GM19467 (cell line): ENCODE measurements at regions not wholly inside any gene's neighbourhood (a gene's known extent, or its start where the extent isn't known, plus 50 kb on each side); places are given as distances from the start of the nearest gene placed in this dataset.
"Not testable (repeated sequence)": the region's sequence is repeated elsewhere in the genome, so short reads cannot be mapped to it uniquely, and the experiment has no call there.

Experiments
- ATAC-seq: cut with Tn5 transposase; IDR thresholded peaks from one replicate; pipeline ENCODE4 v1.9.1; 2021; ENCODE audit warnings: mild to moderate bottlenecking, moderate library complexity; ENCODE audit not compliant: unreplicated experiment

- ATAC-seq: no peak
Measured at GRCh38 chr15:39396979-39397615, 183.8 kb upstream of the THBS1 start.

- ATAC-seq: no peak
Measured at GRCh38 chr15:39397883-39398282, 183.0 kb upstream of the THBS1 start.

- ATAC-seq: no peak
Measured at GRCh38 chr15:39399600-39399999, 181.3 kb upstream of the THBS1 start.

GRCh38 chr15:39400002-39400401 lies 180.9 kb upstream of the THBS1 start:
- no peak for ATAC-seq

GRCh38 chr15:39400821-39401550 lies 179.9 kb upstream of the THBS1 start:
- no peak for ATAC-seq

- ATAC-seq: no peak
Measured at GRCh38 chr15:39403640-39404117, 177.2 kb upstream of the THBS1 start.

- no peak for ATAC-seq
Measured at GRCh38 chr15:39404767-39405181, 176.1 kb upstream of the THBS1 start.

GRCh38 chr15:39406485-39406884 lies 174.4 kb upstream of the THBS1 start:
- no peak for ATAC-seq

GRCh38 chr15:39407116-39407515 lies 173.8 kb upstream of the THBS1 start:
- ATAC-seq: no peak

- no peak for ATAC-seq
Measured at GRCh38 chr15:39409876-39410530, 170.9 kb upstream of the THBS1 start.

- peak; percentile 89 for ATAC-seq
Measured at GRCh38 chr15:39411102-39411989, 169.5 kb upstream of the THBS1 start.

- no peak for ATAC-seq
Measured at GRCh38 chr15:39413558-39413957, 167.3 kb upstream of the THBS1 start.

GRCh38 chr15:39414201-39414600 lies 166.7 kb upstream of the THBS1 start:
- ATAC-seq: no peak

GRCh38 chr15:39415634-39416033 lies 165.2 kb upstream of the THBS1 start:
- ATAC-seq: no peak

GRCh38 chr15:39416258-39416657 lies 164.6 kb upstream of the THBS1 start:
- no peak for ATAC-seq

GRCh38 chr15:39417366-39418134 lies 163.3 kb upstream of the THBS1 start:
- no peak for ATAC-seq

- no peak for ATAC-seq
Measured at GRCh38 chr15:39419651-39420050, 161.2 kb upstream of the THBS1 start.

GRCh38 chr15:39420123-39420852 lies 160.6 kb upstream of the THBS1 start:
- not testable (repeated sequence) for ATAC-seq

GRCh38 chr15:39420853-39421192 lies 160.1 kb upstream of the THBS1 start:
- not testable (repeated sequence) for ATAC-seq
